HG03108 (cell line): ENCODE measurements at regions not wholly inside any gene's neighbourhood (a gene's known extent, or its start where the extent isn't known, plus 50 kb on each side); places are given as distances from the start of the nearest gene placed in this dataset.

Source experiments
- ATAC-seq: cut with Tn5 transposase; IDR thresholded peaks from one replicate; pipeline ENCODE4 v1.9.1; 2021; ENCODE audit warnings: moderate library complexity; ENCODE audit not compliant: unreplicated experiment

GRCh38 chr20:24862606-24863005 lies 86.5 kb upstream of the CST7 start:
- ATAC-seq = no peak

GRCh38 chr20:24863356-24863755 lies 85.7 kb upstream of the CST7 start:
- ATAC-seq = no peak

- no peak for ATAC-seq
Observed at GRCh38 chr20:24866008-24866407, 83.1 kb upstream of the CST7 start.

- ATAC-seq = no peak
Observed at GRCh38 chr20:24866742-24867141, 82.3 kb upstream of the CST7 start.

- ATAC-seq = no peak
Observed at GRCh38 chr20:24867556-24867955, 81.5 kb upstream of the CST7 start.

- no peak for ATAC-seq
Observed at GRCh38 chr20:24868396-24868927, 80.6 kb upstream of the CST7 start.

GRCh38 chr20:24868959-24869358 lies 80.1 kb upstream of the CST7 start:
- no peak for ATAC-seq

GRCh38 chr20:24870057-24870456 lies 79.0 kb upstream of the CST7 start:
- ATAC-seq = no peak

- ATAC-seq = peak; percentile 61
Observed at GRCh38 chr20:24870881-24871280, 78.2 kb upstream of the CST7 start.

- no peak for ATAC-seq
Observed at GRCh38 chr20:24871480-24872213, 77.4 kb upstream of the CST7 start.

- ATAC-seq = peak; percentile 41
Observed at GRCh38 chr20:24872291-24873024, 76.6 kb upstream of the CST7 start.

- no peak for ATAC-seq
Observed at GRCh38 chr20:24873025-24873620, 75.9 kb upstream of the CST7 start.

GRCh38 chr20:24875078-24875477 lies 74.0 kb upstream of the CST7 start:
- no peak for ATAC-seq

- ATAC-seq = no peak
Observed at GRCh38 chr20:24877652-24878051, 71.4 kb upstream of the CST7 start.

GRCh38 chr20:24878657-24879056 lies 70.4 kb upstream of the CST7 start:
- ATAC-seq = no peak

- ATAC-seq = no peak
Observed at GRCh38 chr20:24879875-24880274, 69.2 kb upstream of the CST7 start.

GRCh38 chr20:24880356-24880755 lies 68.7 kb upstream of the CST7 start:
- ATAC-seq = no peak

- ATAC-seq = no peak
Observed at GRCh38 chr20:24890286-24890685, 58.8 kb upstream of the CST7 start.

GRCh38 chr20:24891546-24892393 lies 57.3 kb upstream of the CST7 start:
- ATAC-seq = no peak

- ATAC-seq = no peak
Observed at GRCh38 chr20:24892522-24892921, 56.5 kb upstream of the CST7 start.

- ATAC-seq = no peak
Observed at GRCh38 chr20:24892931-24893330, 56.1 kb upstream of the CST7 start.
